Karpas-422 (cell line): ENCODE measurements at regions not wholly inside any gene's neighbourhood (a gene's known extent, or its start where the extent isn't known, plus 50 kb on each side); places are given as distances from the start of the nearest gene placed in this dataset.

Experiments used
- DNase-seq: peaks from one replicate; pipeline ENCODE4 v3.0.0-alpha.2; 2015
- H2AFZ ChIP-seq: fragments of 200-600 bp; sonication (generic); 2 replicates; pipeline ENCODE4 v1.6.1; 2014; ENCODE audit warnings: antibody characterized with exemption, low read length, mixed read lengths
- H3K27ac ChIP-seq: fragments of 200-600 bp; sonication (generic); 2 replicates; pipeline ENCODE4 v1.5.1; 2014; ENCODE audit warnings: mild to moderate bottlenecking, low read length, moderate library complexity
- H3K27me3 ChIP-seq: fragments of 200-600 bp; sonication (generic); 2 replicates; pipeline ENCODE4 v1.6.1; 2014; ENCODE audit warnings: low read length, mixed read lengths
- H3K36me3 ChIP-seq: fragments of 200-600 bp; sonication (generic); 2 replicates; pipeline ENCODE4 v1.6.1; 2014; ENCODE audit warnings: low read length, mixed read lengths; ENCODE audit not compliant: insufficient read depth
- H3K4me1 ChIP-seq: fragments of 200-600 bp; sonication (generic); 2 replicates; pipeline ENCODE4 v1.6.1; 2014; ENCODE audit warnings: mild to moderate bottlenecking, low read length, mixed read lengths
- H3K4me2 ChIP-seq: fragments of 200-600 bp; sonication (generic); 2 replicates; pipeline ENCODE4 v1.6.1; 2014; ENCODE audit warnings: low read length, low read depth, mild to moderate bottlenecking; ENCODE audit not compliant: poor library complexity, severe bottlenecking
- H3K4me3 ChIP-seq: fragments of 200-600 bp; sonication (generic); 2 replicates; pipeline ENCODE4 v1.5.1; 2014; ENCODE audit warnings: mild to moderate bottlenecking, antibody characterized with exemption, low read length, mixed read lengths
- H3K79me2 ChIP-seq: fragments of 200-600 bp; sonication (generic); 2 replicates; pipeline ENCODE4 v1.6.1; 2014; ENCODE audit warnings: mild to moderate bottlenecking, low read length, mixed read lengths
- H3K9ac ChIP-seq: fragments of 200-600 bp; sonication (generic); 2 replicates; pipeline ENCODE4 v1.6.0; 2014; ENCODE audit warnings: low read length
- H3K9me2 ChIP-seq: fragments of 200-600 bp; sonication (generic), shearing (Covaris generic); replicated peaks from 2 replicates; pipeline ENCODE4 v1.6.0; 2014; ENCODE audit warnings: mild to moderate bottlenecking, low read length, moderate library complexity; ENCODE audit not compliant: insufficient read depth
- H3K9me3 ChIP-seq: fragments of 300-700, 200-600 bp; sonication (generic); 2 replicates; pipeline ENCODE4 v1.6.1; 2014; ENCODE audit warnings: low read length, mixed read lengths
- H4K20me1 ChIP-seq: fragments of 200-600 bp; sonication (generic); 2 replicates; pipeline ENCODE4 v1.6.1; 2014; ENCODE audit warnings: mild to moderate bottlenecking, antibody characterized with exemption, low read length, low read depth; ENCODE audit not compliant: insufficient read depth

- Histone ChIP-seq H3K79me2 (no peaks in the 10 kb centered on the region), H3K27ac (no peak overlapping the region), H4K20me1 (no peaks in the 10 kb centered on the region), H2AFZ (no peak overlapping the region), H3K27me3 (no peaks in the 10 kb centered on the region), H3K4me1 (no peaks in the 10 kb centered on the region), H3K36me3 (no peaks in the 10 kb centered on the region), H3K9me2 (no peaks in the 10 kb centered on the region), H3K4me2 (no peak overlapping the region), H3K4me3 (no peak overlapping the region), H3K9me3 (no peaks in the 10 kb centered on the region), H3K9ac (no peak overlapping the region)
- no peak for DNase-seq
Measured at GRCh38 chr7:123366626-123367025, 166.9 kb upstream of the SLC13A1 start.

DNA sequence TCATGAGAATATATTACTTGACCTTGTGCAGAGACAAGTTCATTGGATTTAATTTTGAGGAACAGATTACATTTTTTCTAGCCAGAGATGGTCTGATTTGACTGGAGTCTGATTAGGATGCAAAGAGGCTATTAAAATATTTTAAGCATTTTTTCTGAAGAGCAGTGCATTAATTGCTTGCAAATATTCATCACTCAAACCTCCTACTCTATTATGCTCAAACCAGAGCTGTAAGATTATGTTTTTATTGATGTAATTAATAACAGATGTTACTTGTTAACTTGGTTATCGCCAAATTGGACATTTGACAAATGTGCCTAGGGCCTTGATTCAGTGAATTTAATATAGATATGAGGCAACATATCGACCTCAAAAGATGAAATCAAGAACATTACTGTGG, 160.9 kb upstream of the SLC13A1 start:
- Histone ChIP-seq H3K4me1 (no peaks in the 10 kb centered on the region), H3K27ac (no peak overlapping the region), H4K20me1 (no peaks in the 10 kb centered on the region), H3K79me2 (no peaks in the 10 kb centered on the region), H3K27me3 (no peaks in the 10 kb centered on the region), H2AFZ (no peak overlapping the region), H3K9ac (no peak overlapping the region), H3K36me3 (no peaks in the 10 kb centered on the region), H3K9me2 (no peaks in the 10 kb centered on the region), H3K4me2 (no peak overlapping the region), H3K4me3 (no peak overlapping the region), H3K9me3 (no peaks in the 10 kb centered on the region)
- no peak for DNase-seq

DNA sequence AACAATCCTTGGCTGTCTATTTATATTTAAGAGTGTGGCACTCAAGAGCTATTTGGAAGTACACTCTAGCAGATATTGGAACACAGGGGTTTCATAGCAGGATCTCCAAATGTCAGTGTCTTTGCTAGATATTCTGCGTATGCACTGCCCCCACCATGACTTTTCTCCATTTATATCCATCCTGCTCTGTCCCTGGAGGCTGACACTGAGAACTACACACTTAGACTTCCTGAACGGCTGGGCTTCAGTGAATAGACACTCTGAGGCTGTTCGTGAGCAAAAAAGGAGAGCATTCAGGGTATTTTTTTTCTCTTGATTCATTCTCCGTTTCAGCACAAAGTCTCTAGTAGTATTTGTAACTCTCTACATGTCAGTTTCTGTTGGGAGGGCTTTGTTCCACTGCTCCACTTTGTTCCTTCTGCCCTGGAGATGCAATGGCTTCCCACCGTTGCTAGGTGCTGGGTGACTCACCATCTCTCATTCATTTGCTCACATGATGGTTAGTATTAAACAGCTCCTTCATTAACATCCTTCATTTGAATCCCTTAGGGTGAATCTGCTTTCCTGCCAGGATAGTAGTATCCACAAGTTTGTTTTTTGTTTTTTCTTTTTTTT, 155.9 kb upstream of the SLC13A1 start:
- Histone ChIP-seq H3K9me3 (no peaks in the 10 kb centered on the region), H3K27ac (no peak overlapping the region), H3K4me3 (no peak overlapping the region), H3K9me2 (no peaks in the 10 kb centered on the region), H4K20me1 (no peaks in the 10 kb centered on the region), H3K4me1 (no peaks in the 10 kb centered on the region), H3K27me3 (no peaks in the 10 kb centered on the region), H2AFZ (no peak overlapping the region), H3K4me2 (no peak overlapping the region), H3K36me3 (no peaks in the 10 kb centered on the region), H3K79me2 (no peaks in the 10 kb centered on the region), H3K9ac (no peak overlapping the region)
- no peak for DNase-seq

GRCh38 chr7:123352973-123353372, 153.2 kb upstream of the SLC13A1 start:
- Histone ChIP-seq H3K27ac (no peak overlapping the region), H3K27me3 (no peaks in the 10 kb centered on the region), H3K4me3 (no peak overlapping the region), H3K79me2 (no peaks in the 10 kb centered on the region), H3K9me2 (no peaks in the 10 kb centered on the region), H2AFZ (no peak overlapping the region), H3K9ac (no peak overlapping the region), H3K4me1 (no peaks in the 10 kb centered on the region), H4K20me1 (no peaks in the 10 kb centered on the region), H3K4me2 (no peak overlapping the region), H3K36me3 (no peaks in the 10 kb centered on the region), H3K9me3 (no peaks in the 10 kb centered on the region)
- no peak for DNase-seq

GRCh38 chr7:123351516-123352505, 152.0 kb upstream of the SLC13A1 start:
- no peaks in the 10 kb centered on the region for H3K9me3 ChIP-seq
- no peak overlapping the region for H3K4me2 ChIP-seq
- H3K9me2 ChIP-seq: no peaks in the 10 kb centered on the region
- no peak overlapping the region for H3K27ac ChIP-seq
- H3K4me3 ChIP-seq: no peak overlapping the region
- no peaks in the 10 kb centered on the region for H3K27me3 ChIP-seq
- no peak overlapping the region for H2AFZ ChIP-seq
- H4K20me1 ChIP-seq: no peaks in the 10 kb centered on the region
- no peaks in the 10 kb centered on the region for H3K79me2 ChIP-seq
- no peak for DNase-seq
- no peaks in the 10 kb centered on the region for H3K36me3 ChIP-seq
- H3K9ac ChIP-seq: no peak overlapping the region
- H3K4me1 ChIP-seq: no peaks in the 10 kb centered on the region

DNA sequence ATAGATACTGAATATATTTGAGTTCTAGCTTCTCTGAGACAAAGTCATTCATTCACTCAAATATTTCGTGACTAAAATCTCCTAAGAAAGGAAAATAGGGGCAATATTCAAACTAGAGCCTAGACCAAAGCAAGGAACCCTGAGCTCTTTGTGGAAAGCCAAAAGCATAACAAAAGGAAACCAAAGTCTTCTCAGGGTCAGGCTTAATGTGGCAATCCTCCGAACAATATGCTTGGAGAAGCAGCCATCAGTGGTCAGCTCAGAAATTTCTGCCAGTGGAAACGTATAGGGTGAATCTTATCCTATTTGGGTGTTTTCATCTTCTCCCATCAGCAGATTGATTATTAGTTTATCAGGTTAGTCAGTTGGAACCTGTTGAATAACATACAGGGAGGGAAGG, 151.3 kb upstream of the SLC13A1 start:
- no peak for DNase-seq

DNA sequence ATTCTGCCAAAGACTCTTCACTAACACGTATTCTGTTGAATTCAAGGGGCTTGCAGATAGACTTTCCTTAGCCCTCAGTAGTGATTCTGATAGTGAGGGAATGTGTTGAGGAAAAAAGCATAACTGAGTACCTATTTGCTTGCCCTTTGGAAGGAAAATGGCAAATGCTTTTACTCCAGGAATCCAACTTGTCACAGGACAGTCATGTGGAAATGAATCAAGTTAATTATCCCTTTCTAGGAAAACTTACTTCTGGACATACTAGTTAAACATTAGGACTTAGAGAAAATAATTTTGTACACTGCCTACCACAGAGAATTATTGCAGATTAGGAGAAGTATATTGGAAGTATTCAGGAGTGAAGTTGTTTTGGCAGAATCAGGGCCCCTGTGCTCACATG, 148.9 kb upstream of the SLC13A1 start:
- Histone ChIP-seq H2AFZ (no peak overlapping the region), H3K27ac (no peak overlapping the region), H3K9me3 (no peaks in the 10 kb centered on the region), H3K36me3 (no peaks in the 10 kb centered on the region), H3K4me2 (no peak overlapping the region), H3K4me1 (no peaks in the 10 kb centered on the region), H3K9ac (no peak overlapping the region), H3K79me2 (no peaks in the 10 kb centered on the region), H4K20me1 (no peaks in the 10 kb centered on the region), H3K9me2 (no peaks in the 10 kb centered on the region), H3K4me3 (no peak overlapping the region), H3K27me3 (no peaks in the 10 kb centered on the region)
- DNase-seq: no peak

More for the DNA sequence above, 151.3 kb upstream of the SLC13A1 start:
- H3K36me3 ChIP-seq: no peaks in the 10 kb centered on the region
- no peak overlapping the region for H2AFZ ChIP-seq
- no peak overlapping the region for H3K9ac ChIP-seq
- no peaks in the 10 kb centered on the region for H3K9me2 ChIP-seq
- H3K27me3 ChIP-seq: no peaks in the 10 kb centered on the region
- H3K4me1 ChIP-seq: no peaks in the 10 kb centered on the region
- H3K79me2 ChIP-seq: no peaks in the 10 kb centered on the region
- no peak overlapping the region for H3K27ac ChIP-seq
- no peak overlapping the region for H3K4me3 ChIP-seq
- H3K4me2 ChIP-seq: no peak overlapping the region
- H3K9me3 ChIP-seq: no peaks in the 10 kb centered on the region
- H4K20me1 ChIP-seq: no peaks in the 10 kb centered on the region

DNA sequence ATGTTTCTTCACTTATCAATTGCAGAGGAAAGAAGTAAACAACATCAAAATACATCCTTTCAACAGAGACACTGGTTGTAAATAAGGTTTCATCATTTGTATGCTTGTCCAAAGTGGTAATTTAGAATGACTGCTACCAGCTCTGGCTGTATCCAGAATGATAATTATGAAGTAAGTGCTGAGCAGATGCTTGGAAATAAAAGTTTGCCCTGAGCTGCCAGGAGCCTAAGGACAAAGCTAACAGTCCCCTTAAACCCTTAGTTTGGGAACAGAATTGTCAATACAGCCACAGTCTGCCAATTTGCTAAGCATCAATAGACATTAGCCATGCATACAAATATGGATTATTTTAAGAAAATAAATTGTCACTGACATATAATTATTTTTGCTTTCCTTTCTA, 147.0 kb upstream of the SLC13A1 start:
- H3K27me3 ChIP-seq: no peaks in the 10 kb centered on the region
- no peaks in the 10 kb centered on the region for H3K36me3 ChIP-seq
- no peak overlapping the region for H2AFZ ChIP-seq
- no peak for DNase-seq
- no peaks in the 10 kb centered on the region for H3K9me3 ChIP-seq
- no peaks in the 10 kb centered on the region for H3K9me2 ChIP-seq
- H3K4me3 ChIP-seq: no peak overlapping the region
- H3K4me2 ChIP-seq: no peak overlapping the region
- H3K79me2 ChIP-seq: no peaks in the 10 kb centered on the region
- no peak overlapping the region for H3K27ac ChIP-seq
- no peaks in the 10 kb centered on the region for H3K4me1 ChIP-seq
- H4K20me1 ChIP-seq: no peaks in the 10 kb centered on the region
- H3K9ac ChIP-seq: no peak overlapping the region
